HepG2 (cell line): ENCODE measurements at regions not wholly inside any gene's neighbourhood (a gene's known extent, or its start where the extent isn't known, plus 50 kb on each side); places are given as distances from the start of the nearest gene placed in this dataset.

Experiments used
- ATAC-seq: fragments of 200-7000 bp; cut with Tn5 transposase; 3 replicates; pipeline ENCODE4 v1.9.1; 2020; ENCODE audit warnings: mild to moderate bottlenecking, moderate library complexity
- BruUV-seq: library from RNA; stranded (reverse); fragments of 400-500 nt; replicated peaks from 2 replicates; lab custom pipeline; 2021; lab: Mats Ljungman, UMichigan
- CTCF ChIA-PET: fragments of 300-600 bp; formaldehyde crosslinking; extraction: SDS; loops from one replicate; lab custom pipeline; 2021; ENCODE audit warnings: low total read pairs, inconsistent platforms, low intra/inter-chr PET ratio; lab: Yijun Ruan, JAX
- POLR2A ChIA-PET: fragments of 350-600 bp; sonication (Branson Sonifier 250); formaldehyde crosslinking; loops from one replicate; lab custom pipeline; 2020; ENCODE audit warnings: antibody characterized with exemption, inconsistent platforms; lab: Yijun Ruan, JAX
- DNase-seq: peaks from one replicate; pipeline ENCODE4 v3.0.0-alpha.2; 2015; ENCODE audit warnings: low spot score
- FAIRE-seq: peaks from 3 replicates; lab custom pipeline; 2011; peaks lifted over from hg19 to GRCh38; lab: Jason Lieb, UNC
- H2AFZ ChIP-seq: one replicate; pipeline ENCODE4 v1.6.1; 2011; ENCODE audit warnings: low read length, inconsistent platforms
- H3K27ac ChIP-seq: fragments of 300-600 bp; 3 replicates; pipeline ENCODE4 v1.8.0; 2011; ENCODE audit warnings: mixed run types, mild to moderate bottlenecking, mixed read lengths, low read length, inconsistent platforms; ENCODE audit not compliant: insufficient read depth; ENCODE audit errors: extremely low read length
- H3K27me3 ChIP-seq, 2 experiments: fragments of 200-600 bp in 1 of 2; 2 replicates in 1 of 2; 3 replicates in 1 of 2; pipeline versions ENCODE4 v1.6.0 to v1.8.0; 2011; ENCODE audit warnings: low read length in 2 of 2, mild to moderate bottlenecking in 2 of 2, moderate library complexity in 2 of 2, inconsistent platforms in 1 of 2; ENCODE audit not compliant: insufficient read depth in 2 of 2, control insufficient read depth in 1 of 2
- H3K36me3 ChIP-seq, 2 experiments: fragments of 200-600 bp in 1 of 2; replicated peaks in 1 of 2; 2 replicates in 1 of 2; 3 replicates in 1 of 2; pipeline versions ENCODE4 v1.5.1 to v1.8.0; 2011; ENCODE audit warnings: low read length in 2 of 2, inconsistent platforms in 1 of 2; ENCODE audit not compliant: insufficient read depth in 2 of 2, control insufficient read depth in 1 of 2
- H3K4me1 ChIP-seq: 2 replicates; pipeline ENCODE4 v1.5.1; 2012; ENCODE audit warnings: low read length, inconsistent platforms; ENCODE audit not compliant: insufficient read depth
- H3K4me2 ChIP-seq: 2 replicates; pipeline ENCODE4 v1.6.0; 2011; ENCODE audit warnings: low read depth, low read length, inconsistent platforms
- H3K4me3 ChIP-seq, 3 experiments: fragments of 200-600 bp in 1 of 3; sonication (generic), shearing (Covaris generic) in 1 of 3; replicated peaks in 1 of 3; 2 replicates each; pipeline ENCODE4 v1.5.1; 2011 to 2016; ENCODE audit warnings: low read length in 3 of 3, inconsistent platforms in 2 of 3, low read depth in 2 of 3, mild to moderate bottlenecking in 2 of 3, control low read depth in 1 of 3, mixed read lengths in 1 of 3; ENCODE audit not compliant: insufficient read depth in 1 of 3
- H3K79me2 ChIP-seq: one replicate; pipeline ENCODE4 v1.6.1; 2011; ENCODE audit warnings: low read length, inconsistent platforms; ENCODE audit not compliant: insufficient read depth
- H3K9ac ChIP-seq: 2 replicates; pipeline ENCODE4 v1.6.0; 2011; ENCODE audit warnings: mild to moderate bottlenecking, low read depth, low read length, inconsistent platforms; ENCODE audit not compliant: insufficient read depth
- H3K9me3 ChIP-seq: 2 replicates; pipeline ENCODE4 v1.5.1; 2012; ENCODE audit warnings: mild to moderate bottlenecking, low read length
- H4K20me1 ChIP-seq: 2 replicates; pipeline ENCODE4 v1.6.0; 2011; ENCODE audit warnings: inconsistent platforms, mild to moderate bottlenecking, low read length, moderate library complexity; ENCODE audit not compliant: insufficient read depth
- HNF1B ChIP-seq: sonication (generic); formaldehyde crosslinking; IDR thresholded peaks from 2 replicates; pipeline ENCODE4 v1.5.1; 2020; ENCODE audit warnings: mild to moderate bottlenecking, moderate library complexity, missing genetic modification reagents
- JARID2 ChIP-seq: sonication (generic); formaldehyde crosslinking; IDR thresholded peaks from 2 replicates; pipeline ENCODE4 v1.8.1; 2023; ENCODE audit warnings: missing genetic modification reagents, inconsistent platforms; ENCODE audit not compliant: insufficient replicate concordance
- PLSCR1 ChIP-seq: sonication (generic); formaldehyde crosslinking; IDR thresholded peaks from 2 replicates; pipeline ENCODE4 v1.5.0; 2020; ENCODE audit warnings: missing genetic modification reagents, mild to moderate bottlenecking, borderline replicate concordance
- ZBTB2 ChIP-seq: sonication (generic); formaldehyde crosslinking; IDR thresholded peaks from 2 replicates; pipeline ENCODE4 v1.8.0; 2022; ENCODE audit warnings: low read depth, missing genetic modification reagents
- ZNF205 ChIP-seq: IDR thresholded peaks from 2 replicates; pipeline ENCODE4 v1.6.1; 2018; ENCODE audit warnings: missing biosample characterization, missing genetic modification reagents
- ZNF260 ChIP-seq: sonication (generic); formaldehyde crosslinking; IDR thresholded peaks from 2 replicates; pipeline ENCODE4 v1.4.0; 2020; ENCODE audit warnings: missing genetic modification reagents, low read depth, mild to moderate bottlenecking, borderline replicate concordance
- ZNF501 ChIP-seq: sonication (generic); formaldehyde crosslinking; IDR thresholded peaks from 2 replicates; pipeline ENCODE4 v1.5.1; 2020; ENCODE audit warnings: mild to moderate bottlenecking, moderate library complexity, missing genetic modification reagents
- ZNF883 ChIP-seq: sonication (generic); formaldehyde crosslinking; IDR thresholded peaks from 2 replicates; pipeline ENCODE4 v1.5.1; 2020; ENCODE audit warnings: mild to moderate bottlenecking, missing genetic modification reagents; ENCODE audit errors: not compliant biosample characterization
- WGBS: methylation state at CpG from one replicate; pipeline ENCODE4 v1.1.6; 2017; ENCODE audit warnings: low lambda C conversion rate; 5-methylcytosine and 5-hydroxymethylcytosine counted together
- in situ Hi-C: cut with HindIII; loops from 2 replicates; pipeline ENCODE4 v1.10.0; 2017; ENCODE audit warnings: low pct_unique_long_range_greater_than_20kb; ENCODE audit not compliant: extremely low pct_ligation_motif_present
- intact Hi-C: fragments of 100-400 bp; cut with micrococcal nuclease; formaldehyde crosslinking; loops from one replicate; pipeline ENCODE4 v1.10.0; 2022; ENCODE audit not compliant: unreplicated experiment
- TF ChIP-seq, protein P1 (sequence below): sonication (generic); formaldehyde crosslinking; IDR thresholded peaks from 2 replicates; pipeline ENCODE4 v1.5.0; 2020; ENCODE audit warnings: missing genetic modification reagents

GRCh38 chr13:105343134-105343806 is 1192.2 kb downstream of the EFNB2 start:
- in situ Hi-C loops (no loop called here), intact Hi-C loops (no loop called here)
- H3K4me2 ChIP-seq: no peak overlapping the region
- ATAC-seq: no peak
- ChIA-PET CTCF (no interaction called here), POLR2A (no interaction called here)
- 14% methylated on average over 4 of the region's 4 CpGs for WGBS
- peaks cover 60% of the 10 kb centered on the region for H3K9me3 ChIP-seq
- no peak for FAIRE-seq
- H3K9ac ChIP-seq: no peak overlapping the region
- BruUV-seq: no TSS peak
- H3K27ac ChIP-seq: no peak overlapping the region
- H3K36me3 ChIP-seq: no peaks in the 10 kb centered on the region
- H4K20me1 ChIP-seq: no peaks in the 10 kb centered on the region
- H3K27me3 ChIP-seq: no peaks in the 10 kb centered on the region
- TF ChIP-seq PLSCR1 (CRISPR knock-in tag) (no peak), ZNF883 (CRISPR knock-in tag) (no peak), JARID2 (CRISPR knock-in tag) (no peak), ZNF260 (CRISPR knock-in tag) (no peak), ZNF205 (CRISPR knock-in tag) (no peak), ZBTB2 (no peak), HNF1B (CRISPR knock-in tag) (no peak), ZNF501 (CRISPR knock-in tag) (no peak)
- TF ChIP-seq, protein P1, sequence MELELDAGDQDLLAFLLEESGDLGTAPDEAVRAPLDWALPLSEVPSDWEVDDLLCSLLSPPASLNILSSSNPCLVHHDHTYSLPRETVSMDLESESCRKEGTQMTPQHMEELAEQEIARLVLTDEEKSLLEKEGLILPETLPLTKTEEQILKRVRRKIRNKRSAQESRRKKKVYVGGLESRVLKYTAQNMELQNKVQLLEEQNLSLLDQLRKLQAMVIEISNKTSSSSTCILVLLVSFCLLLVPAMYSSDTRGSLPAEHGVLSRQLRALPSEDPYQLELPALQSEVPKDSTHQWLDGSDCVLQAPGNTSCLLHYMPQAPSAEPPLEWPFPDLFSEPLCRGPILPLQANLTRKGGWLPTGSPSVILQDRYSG: no peak
- H2AFZ ChIP-seq: no peak overlapping the region
- no peak overlapping the region for H3K4me3 ChIP-seq
- H3K4me1 ChIP-seq: no peaks in the 10 kb centered on the region
- H3K79me2 ChIP-seq: no peaks in the 10 kb centered on the region
- no peak for DNase-seq
